ENCODE measurements at regions not wholly inside any gene's neighbourhood (a gene's known extent, or its start where the extent isn't known, plus 50 kb on each side); places are given as distances from the start of the nearest gene placed in this dataset.
"Not testable (repeated sequence)": the region's sequence is repeated elsewhere in the genome, so short reads cannot be mapped to it uniquely, and the experiment has no call there.

DNA sequence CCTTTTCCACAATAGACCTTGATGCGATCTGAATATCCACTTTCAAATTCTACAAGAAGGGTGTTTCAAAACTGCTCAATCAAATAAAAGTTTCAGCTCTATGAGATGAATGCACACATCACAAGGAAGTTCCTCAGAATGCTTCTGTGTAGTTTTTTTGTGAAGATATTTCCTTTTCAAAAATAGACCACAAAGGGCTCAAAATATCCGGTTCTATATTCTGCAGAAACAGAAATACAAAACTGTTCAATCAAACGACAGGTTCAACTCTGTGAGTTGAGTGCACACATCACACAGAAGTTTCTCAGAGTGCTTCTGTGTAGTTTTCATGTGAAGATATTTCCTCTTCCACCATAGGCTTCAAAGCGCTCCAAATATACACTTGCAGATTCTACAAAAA is 293.9 kb upstream of the DEFB115 start:
- Histone ChIP-seq H3K9me3 (ENCODE audit: control insufficient read depth, low read length) (no peaks in the 10 kb centered on the region), H3K27me3 (ENCODE audit: control insufficient read depth, insufficient read depth, low read length) (no peaks in the 10 kb centered on the region), H3K9ac (no peak overlapping the region), H3K4me3 (ENCODE audit: low read depth, low read length) (no peak overlapping the region), H3K27ac (no peak overlapping the region), H3K79me2 (no peaks in the 10 kb centered on the region), H3K4me2 (ENCODE audit: low read length) (no peak overlapping the region), H2AFZ (no peak overlapping the region), H3K4me1 (no peaks in the 10 kb centered on the region), H3K36me3 (ENCODE audit: control insufficient read depth, insufficient read depth, low read length) (no peaks in the 10 kb centered on the region)
- no peak for TF ChIP-seq CTCF (IDR thresholded peaks at IDR 0.05)

DNA sequence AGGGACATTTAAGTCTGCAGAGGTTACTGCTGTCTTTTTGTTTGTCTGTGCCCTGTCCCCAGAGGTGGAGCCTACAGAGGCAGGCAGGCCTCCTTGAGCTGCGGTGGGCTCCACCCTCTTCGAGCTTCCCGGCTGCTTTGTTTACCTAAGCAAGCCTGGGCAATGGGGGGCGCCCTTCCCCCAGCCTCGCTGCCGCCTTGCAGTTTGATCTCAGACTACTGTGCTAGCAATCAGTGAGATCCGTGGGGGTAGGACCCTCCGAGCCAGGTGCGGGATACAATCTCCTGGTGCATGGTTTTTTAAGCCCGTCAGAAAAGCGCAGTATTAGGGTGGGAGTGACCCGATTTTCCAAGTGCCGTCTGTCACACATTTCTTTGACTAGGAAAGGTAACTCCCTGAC is 281.6 kb upstream of the DEFB115 start:
- H3K79me2 ChIP-seq; H3K9me3 ChIP-seq (ENCODE audit: control insufficient read depth, low read length); H3K4me1 ChIP-seq; H3K9ac ChIP-seq; H3K4me2 ChIP-seq (ENCODE audit: low read length); H3K27me3 ChIP-seq (ENCODE audit: control insufficient read depth, insufficient read depth, low read length); H3K27ac ChIP-seq; H3K4me3 ChIP-seq (ENCODE audit: low read depth, low read length); H3K36me3 ChIP-seq (ENCODE audit: control insufficient read depth, insufficient read depth, low read length); H2AFZ ChIP-seq: not testable (repeated sequence)

- H3K9me3 ChIP-seq (ENCODE audit: control insufficient read depth, low read length), result no peaks in the 10 kb centered on the region
- H2AFZ ChIP-seq, result no peak overlapping the region
- no peak overlapping the region for H3K27ac ChIP-seq
- no peak overlapping the region for H3K4me3 ChIP-seq (ENCODE audit: low read depth, low read length)
- no peaks in the 10 kb centered on the region for H3K79me2 ChIP-seq
- no peaks in the 10 kb centered on the region for H3K36me3 ChIP-seq (ENCODE audit: control insufficient read depth, insufficient read depth, low read length)
- H3K4me2 ChIP-seq (ENCODE audit: low read length), result no peak overlapping the region
- no peak for TF ChIP-seq CTCF (IDR thresholded peaks at IDR 0.05)
- H3K9ac ChIP-seq, result no peak overlapping the region
- no peaks in the 10 kb centered on the region for H3K4me1 ChIP-seq
- no peaks in the 10 kb centered on the region for H3K27me3 ChIP-seq (ENCODE audit: control insufficient read depth, insufficient read depth, low read length)
Observed at GRCh38 chr20:30985386-30985785, 272.1 kb upstream of the DEFB115 start.

Measured in parathyroid adenoma (tissue), 2 donors.